ENCODE measurements at regions not wholly inside any gene's neighbourhood (a gene's known extent, or its start where the extent isn't known, plus 50 kb on each side); places are given as distances from the start of the nearest gene placed in this dataset.

DNA sequence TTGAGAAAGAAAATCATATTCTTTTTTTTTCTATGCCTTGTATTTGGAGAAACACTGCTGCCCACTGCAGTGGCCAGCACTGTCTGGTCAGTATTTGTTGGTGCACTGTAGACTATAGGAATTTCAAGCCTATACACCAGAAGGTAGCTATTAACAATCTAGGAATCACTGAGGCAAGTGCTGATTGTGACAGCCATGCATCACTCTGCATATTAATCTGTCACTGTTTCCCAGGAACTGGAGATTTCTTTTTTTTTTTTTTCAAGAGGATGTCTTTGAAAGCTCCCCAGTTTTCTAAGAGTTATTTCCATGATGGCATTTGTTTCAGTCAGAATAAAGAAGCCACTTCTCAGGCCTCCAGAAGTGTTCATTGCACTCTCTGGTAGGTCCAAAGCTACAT is 737.8 kb upstream of the PTBP2 start:
- intact Hi-C loops (cut with DNase I, micrococcal nuclease), result no loop called here
- ATAC-seq (no peak), DNase-seq (no peak)
- Histone ChIP-seq H3K4me1 (ENCODE audit: low read depth) (no peaks in the 10 kb centered on the region), H3K36me3 (ENCODE audit: low read depth) (no peaks in the 10 kb centered on the region), H3K9me3 (no peaks in the 10 kb centered on the region), H3K4me3 (no peak overlapping the region)
- TF ChIP-seq, protein P1, sequence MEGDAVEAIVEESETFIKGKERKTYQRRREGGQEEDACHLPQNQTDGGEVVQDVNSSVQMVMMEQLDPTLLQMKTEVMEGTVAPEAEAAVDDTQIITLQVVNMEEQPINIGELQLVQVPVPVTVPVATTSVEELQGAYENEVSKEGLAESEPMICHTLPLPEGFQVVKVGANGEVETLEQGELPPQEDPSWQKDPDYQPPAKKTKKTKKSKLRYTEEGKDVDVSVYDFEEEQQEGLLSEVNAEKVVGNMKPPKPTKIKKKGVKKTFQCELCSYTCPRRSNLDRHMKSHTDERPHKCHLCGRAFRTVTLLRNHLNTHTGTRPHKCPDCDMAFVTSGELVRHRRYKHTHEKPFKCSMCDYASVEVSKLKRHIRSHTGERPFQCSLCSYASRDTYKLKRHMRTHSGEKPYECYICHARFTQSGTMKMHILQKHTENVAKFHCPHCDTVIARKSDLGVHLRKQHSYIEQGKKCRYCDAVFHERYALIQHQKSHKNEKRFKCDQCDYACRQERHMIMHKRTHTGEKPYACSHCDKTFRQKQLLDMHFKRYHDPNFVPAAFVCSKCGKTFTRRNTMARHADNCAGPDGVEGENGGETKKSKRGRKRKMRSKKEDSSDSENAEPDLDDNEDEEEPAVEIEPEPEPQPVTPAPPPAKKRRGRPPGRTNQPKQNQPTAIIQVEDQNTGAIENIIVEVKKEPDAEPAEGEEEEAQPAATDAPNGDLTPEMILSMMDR (IDR thresholded peaks at IDR 0.05), result no peak

DNA sequence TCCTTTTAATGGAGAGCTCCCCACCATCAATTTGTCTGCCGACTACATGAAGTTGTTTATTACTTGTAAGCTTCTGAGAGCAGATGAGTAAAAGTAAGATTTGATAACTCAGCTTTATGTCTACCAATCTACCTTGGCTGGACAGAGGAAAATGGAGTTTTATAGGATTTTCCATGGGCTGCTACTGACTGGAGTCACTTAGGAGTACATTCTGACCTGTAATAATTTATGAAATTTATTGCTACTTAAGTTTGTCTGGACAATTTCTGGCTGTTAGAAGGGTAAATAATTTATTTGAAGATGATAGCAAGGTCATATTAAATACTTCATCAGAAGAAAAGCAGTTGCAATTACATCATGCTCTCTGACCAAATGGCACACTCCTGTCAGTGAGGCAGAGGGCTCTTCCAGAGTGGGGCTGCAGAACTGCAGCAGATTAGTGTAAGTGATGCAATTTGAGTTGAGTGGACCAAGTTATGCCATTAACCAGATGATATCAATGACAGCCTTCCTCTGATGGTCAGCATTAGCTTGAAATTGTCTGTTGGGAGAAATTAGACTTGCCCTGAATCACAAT is 736.7 kb upstream of the PTBP2 start:
- Histone ChIP-seq H3K4me1 (ENCODE audit: low read depth) (no peaks in the 10 kb centered on the region), H3K4me3 (no peak overlapping the region), H3K9me3 (no peaks in the 10 kb centered on the region), H3K36me3 (ENCODE audit: low read depth) (no peaks in the 10 kb centered on the region)
- TF ChIP-seq, protein P1 (IDR thresholded peaks at IDR 0.05), result no peak
- intact Hi-C loops (cut with DNase I, micrococcal nuclease), result no loop called here
- DNase-seq, result no peak
- ATAC-seq, result no peak

DNA sequence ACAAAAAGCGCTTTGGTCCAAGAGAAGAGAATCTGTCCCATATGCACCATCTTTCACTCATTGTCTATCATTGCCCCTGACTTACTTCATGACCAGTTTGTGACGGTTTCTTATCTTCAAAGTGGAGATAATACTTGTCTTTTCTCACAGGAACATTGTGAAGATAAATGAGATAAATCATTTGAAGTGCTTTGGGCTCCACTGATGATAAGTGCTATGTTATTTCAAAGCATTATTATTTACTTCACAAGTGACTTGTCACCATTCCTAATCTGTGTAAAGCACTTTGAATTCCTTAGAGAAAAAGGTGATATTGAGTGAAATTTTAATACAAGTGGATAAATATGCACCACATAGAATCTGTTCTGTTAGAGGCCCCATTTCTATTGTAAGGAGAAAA is 731.6 kb upstream of the PTBP2 start:
- Histone ChIP-seq H3K9me3 (no peaks in the 10 kb centered on the region), H3K4me3 (no peak overlapping the region), H3K4me1 (ENCODE audit: low read depth) (no peaks in the 10 kb centered on the region), H3K36me3 (ENCODE audit: low read depth) (no peaks in the 10 kb centered on the region)
- TF ChIP-seq, protein P1 (IDR thresholded peaks at IDR 0.05), result no peak
- ATAC-seq (no peak), DNase-seq (no peak)
- intact Hi-C loops (cut with DNase I, micrococcal nuclease), result no loop called here

DNA sequence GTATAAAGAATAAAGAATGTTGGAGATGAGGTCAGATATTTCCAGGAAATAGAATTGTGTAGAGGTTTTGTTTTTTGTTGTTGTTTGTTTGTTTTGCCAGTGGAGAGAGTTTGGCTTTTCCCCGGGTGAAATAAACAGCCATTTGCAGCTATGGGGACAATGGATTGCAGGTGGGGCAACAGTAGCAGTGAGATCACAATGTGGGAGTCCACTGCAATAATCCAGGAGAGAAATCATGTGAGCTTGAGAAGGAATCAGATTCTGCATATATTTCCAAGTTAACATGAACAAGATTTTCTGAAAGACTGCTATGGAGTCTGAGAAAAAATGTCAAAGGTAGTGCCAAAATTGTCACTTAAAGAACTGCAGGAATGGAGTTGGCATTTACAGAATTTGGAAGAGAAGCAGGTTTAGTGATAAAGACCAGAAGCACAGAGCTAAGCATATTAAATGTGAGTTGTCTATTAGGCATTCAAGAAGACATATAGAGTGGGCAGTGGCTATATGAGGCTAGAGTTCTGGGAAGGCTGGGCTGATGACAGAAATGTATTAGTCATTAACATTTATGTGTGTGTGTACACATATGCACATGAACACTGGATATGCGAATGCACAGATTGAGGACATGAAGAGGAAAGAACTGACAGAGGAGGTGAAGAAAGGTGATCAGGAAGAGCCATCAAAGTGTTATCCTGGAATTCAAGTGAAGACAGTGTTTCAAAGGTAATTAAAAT is 729.6 kb upstream of the PTBP2 start:
- Histone ChIP-seq H3K36me3 (ENCODE audit: low read depth) (no peaks in the 10 kb centered on the region), H3K4me3 (no peak overlapping the region), H3K9me3 (no peaks in the 10 kb centered on the region), H3K4me1 (ENCODE audit: low read depth) (no peaks in the 10 kb centered on the region)
- DNase-seq, result no peak
- TF ChIP-seq, protein P1 (IDR thresholded peaks at IDR 0.05), result no peak
- intact Hi-C loops (cut with DNase I, micrococcal nuclease), result no loop called here
- ATAC-seq, result no peak

DNA sequence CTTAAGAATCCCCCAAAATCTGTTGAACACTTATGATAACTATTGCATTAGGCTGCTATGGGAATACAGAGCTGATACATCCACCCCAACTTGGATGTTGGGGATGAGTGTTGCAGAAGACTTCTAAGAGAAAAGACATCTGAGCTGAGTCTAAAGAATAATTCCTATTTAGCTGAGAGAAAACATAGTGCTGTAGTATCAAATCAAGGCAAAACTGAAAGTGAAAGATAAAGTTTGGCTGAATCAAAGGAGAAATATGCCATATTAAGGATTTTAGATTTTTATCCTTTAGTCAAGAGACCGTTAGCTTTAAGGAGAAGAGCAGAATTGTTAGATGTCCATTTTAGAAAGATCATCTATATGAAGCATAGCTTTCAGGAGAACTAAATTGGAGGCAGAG is 726.9 kb upstream of the PTBP2 start:
- DNase-seq, result no peak
- Histone ChIP-seq H3K4me1 (ENCODE audit: low read depth) (no peaks in the 10 kb centered on the region), H3K4me3 (no peak overlapping the region), H3K36me3 (ENCODE audit: low read depth) (no peaks in the 10 kb centered on the region), H3K9me3 (no peaks in the 10 kb centered on the region)
- TF ChIP-seq, protein P1 (IDR thresholded peaks at IDR 0.05), result no peak
- ATAC-seq, result no peak
- intact Hi-C loops (cut with DNase I, micrococcal nuclease), result no loop called here

All from mucosa of descending colon (tissue), 3 donors.